Natural killer cell treated with Interleukin-12 subunit alpha and Interleukin-12 subunit beta and Interleukin-15 and Interleukin-18, amount 100 ng/mL, for 72 hours (primary cell): ENCODE measurements at regions not wholly inside any gene's neighbourhood (a gene's known extent, or its start where the extent isn't known, plus 50 kb on each side); places are given as distances from the start of the nearest gene placed in this dataset.
"Not testable (repeated sequence)": the region's sequence is repeated elsewhere in the genome, so short reads cannot be mapped to it uniquely, and the experiment has no call there.

Source experiments
- ATAC-seq, 2 donors: fragments of 150-1000 bp; cut with Tn5 transposase in 1 of 2; sonication (Bioruptor Pico), chemical (Tn5 transposase) in 1 of 2; 2 replicates each; pipeline ENCODE4 v1.10.0; 2021
- DNase-seq: peaks from one replicate; pipeline ENCODE4 v3.0.0; 2022; ENCODE audit warnings: low spot score
- H3K27ac Mint-ChIP-seq, 2 donors: 1 replicate in 1 of 2; 2 replicates in 1 of 2; pipeline ENCODE4 v1.8.0; 2022; ENCODE audit warnings: mixed read lengths in 2 of 2, mild to moderate bottlenecking in 1 of 2, moderate library complexity in 1 of 2
- H3K27me3 Mint-ChIP-seq, 2 donors: 1 replicate in 1 of 2; 2 replicates in 1 of 2; pipeline ENCODE4 v1.8.0; 2022; ENCODE audit warnings: mixed read lengths in 2 of 2
- H3K36me3 Mint-ChIP-seq: one replicate; pipeline ENCODE4 v1.8.0; 2022; ENCODE audit warnings: mixed read lengths
- H3K4me1 Mint-ChIP-seq, 2 donors: 1 replicate in 1 of 2; 2 replicates in 1 of 2; pipeline ENCODE4 v1.8.0; 2022; ENCODE audit warnings: low read depth in 2 of 2, mixed read lengths in 2 of 2, mild to moderate bottlenecking in 1 of 2
- H3K4me3 Mint-ChIP-seq: one replicate; pipeline ENCODE4 v1.8.0; 2022; ENCODE audit warnings: mixed read lengths
- H3K9me3 Mint-ChIP-seq: 2 replicates; pipeline ENCODE4 v1.8.0; 2022; ENCODE audit warnings: mixed read lengths

DNA sequence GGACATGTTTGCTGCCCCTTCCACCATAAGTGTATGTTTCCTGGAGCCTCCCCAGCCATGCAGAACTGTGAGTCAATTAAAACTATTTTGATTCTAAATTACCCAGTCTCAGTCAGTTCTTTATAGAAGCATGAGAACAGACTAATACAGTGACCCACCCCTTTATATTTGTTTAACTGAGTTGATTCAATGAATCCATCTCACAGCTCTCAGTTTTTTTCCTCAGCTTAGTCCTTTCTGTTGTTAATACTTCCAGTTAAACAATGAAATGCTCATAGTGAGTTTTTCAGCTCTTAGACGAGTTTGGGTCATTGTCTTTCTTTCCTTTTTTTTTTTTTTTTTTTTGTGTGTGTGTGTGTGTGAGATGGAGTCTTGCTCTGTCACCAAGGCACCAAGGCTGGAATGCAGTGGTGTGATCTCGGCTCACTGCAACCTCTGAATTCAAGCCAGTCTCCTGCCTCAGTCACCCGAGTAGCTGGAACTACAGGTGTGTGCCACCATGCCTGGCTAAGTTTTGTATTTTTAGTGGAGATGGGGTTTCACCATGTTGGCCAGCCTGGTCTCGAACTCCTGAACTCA, 627.4 kb downstream of the SPATA31A7 start:
- not testable (repeated sequence) for H3K9me3 Mint-ChIP-seq, H3K27ac Mint-ChIP-seq, ATAC-seq, H3K4me1 Mint-ChIP-seq, DNase-seq, H3K4me3 Mint-ChIP-seq, H3K27me3 Mint-ChIP-seq, H3K36me3 Mint-ChIP-seq

DNA sequence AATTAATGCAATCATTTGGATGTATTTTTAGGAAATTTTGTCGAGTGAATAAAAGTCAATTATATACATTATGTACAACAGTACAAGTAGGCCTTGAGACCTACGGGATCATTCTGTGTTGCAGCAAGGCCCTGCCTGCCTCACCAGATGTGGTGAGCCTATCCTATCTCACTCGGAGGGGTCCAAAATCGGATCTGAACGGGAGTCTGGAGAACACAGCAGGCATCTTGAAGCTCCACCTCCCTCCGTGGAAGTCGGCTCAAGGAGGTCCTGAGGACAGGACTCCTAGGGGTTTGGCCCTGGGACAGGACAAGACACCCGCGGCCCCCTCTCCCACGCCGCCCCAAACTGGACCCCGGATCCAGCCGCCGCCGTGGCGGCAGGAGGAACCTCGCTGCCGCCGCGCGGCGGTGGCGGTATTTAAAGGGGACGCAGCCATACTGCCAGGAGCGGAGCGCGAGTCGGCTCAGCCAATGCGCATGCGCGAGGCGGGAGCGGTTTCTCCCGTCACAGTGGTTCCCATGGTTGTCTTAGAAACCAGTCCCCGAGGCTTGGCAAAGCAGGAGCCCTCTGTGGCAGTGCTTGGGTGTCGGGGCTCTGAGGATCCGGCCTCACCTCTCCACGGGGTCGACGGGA, 663.9 kb downstream of the SPATA31A7 start:
- DNase-seq (peak; percentile 93), ATAC-seq (peak; percentile 80 to 85)
- H3K36me3 Mint-ChIP-seq, H3K27me3 Mint-ChIP-seq, H3K4me1 Mint-ChIP-seq, H3K27ac Mint-ChIP-seq, H3K9me3 Mint-ChIP-seq, H3K4me3 Mint-ChIP-seq: not testable (repeated sequence)

DNA sequence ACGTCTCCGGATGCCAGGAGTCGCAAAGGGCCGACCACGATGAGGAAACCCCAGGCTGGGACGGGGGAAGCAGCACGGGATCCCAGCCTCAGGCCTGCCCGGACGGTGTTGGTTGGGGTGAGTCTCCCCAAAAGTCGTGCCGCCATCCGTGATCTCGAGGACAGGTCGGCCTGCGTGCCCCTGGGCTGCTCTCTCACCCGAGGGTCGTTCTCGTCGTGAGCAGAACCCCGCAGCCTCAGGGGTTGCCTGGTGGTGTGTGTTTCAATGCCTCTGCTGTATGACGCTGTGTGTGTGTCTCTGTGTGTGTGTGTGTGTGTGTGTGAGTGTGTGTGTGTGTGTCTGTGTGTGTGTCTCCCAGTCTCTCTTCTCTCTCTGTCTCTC, 664.4 kb downstream of the SPATA31A7 start:
- H3K4me3 Mint-ChIP-seq, H3K27me3 Mint-ChIP-seq, H3K36me3 Mint-ChIP-seq, H3K4me1 Mint-ChIP-seq, ATAC-seq, H3K27ac Mint-ChIP-seq, H3K9me3 Mint-ChIP-seq: not testable (repeated sequence)
- peak; percentile 22 for DNase-seq

DNA sequence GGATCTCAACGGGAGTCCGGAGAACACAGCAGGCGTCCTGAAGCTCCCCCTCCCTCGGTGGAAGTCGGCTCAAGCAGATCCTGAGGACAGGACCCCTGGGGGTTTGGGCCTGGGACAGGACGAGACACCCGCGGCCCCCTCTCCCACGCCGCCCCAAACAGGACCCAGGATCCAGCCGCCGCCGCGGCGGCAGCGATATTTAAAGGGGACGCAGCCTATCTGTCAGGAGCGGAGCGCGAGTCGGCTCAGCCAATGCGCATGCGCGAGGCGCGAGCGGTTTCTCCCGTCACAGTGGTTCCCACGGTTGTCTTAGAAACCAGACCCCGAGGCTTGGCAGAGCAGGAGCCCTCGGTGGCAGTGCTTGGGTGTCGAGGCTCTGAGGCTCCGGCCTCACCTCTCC, 666.4 kb downstream of the SPATA31A7 start:
- peak; percentile 86 to 94 for ATAC-seq
- H3K4me3 Mint-ChIP-seq, H3K36me3 Mint-ChIP-seq, H3K27me3 Mint-ChIP-seq, H3K27ac Mint-ChIP-seq, H3K9me3 Mint-ChIP-seq, DNase-seq, H3K4me1 Mint-ChIP-seq: not testable (repeated sequence)

DNA sequence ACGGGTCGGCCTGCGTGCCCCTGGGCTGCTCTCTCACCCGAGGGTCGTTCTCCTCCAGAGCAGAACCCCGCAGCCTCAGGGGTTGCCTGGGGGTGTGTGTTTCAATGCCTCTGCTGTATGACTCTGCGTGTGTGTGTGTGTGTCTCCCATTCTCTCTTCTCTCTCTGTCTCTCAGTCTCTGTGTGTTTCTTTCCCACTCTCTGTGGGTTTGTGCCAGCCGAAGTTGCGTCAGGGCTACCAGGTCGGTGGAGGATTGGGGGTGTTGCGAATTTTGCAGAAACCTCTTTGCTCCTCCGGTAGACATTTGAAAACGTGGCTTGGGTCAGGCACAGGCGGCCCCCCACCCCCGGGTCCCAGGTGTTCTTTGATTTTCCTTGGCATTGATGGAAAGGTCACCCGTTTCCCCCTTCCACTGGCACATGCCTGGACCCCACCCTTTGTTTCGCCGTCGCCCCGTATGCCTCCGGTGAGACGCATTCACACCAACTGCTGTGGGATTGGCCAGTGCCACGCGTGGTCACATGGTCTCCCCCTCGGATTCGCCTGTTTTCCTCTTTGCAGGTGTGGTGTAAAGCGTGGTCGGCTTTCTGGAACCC, 667.1 kb downstream of the SPATA31A7 start:
- H3K9me3 Mint-ChIP-seq, DNase-seq, H3K27ac Mint-ChIP-seq, H3K36me3 Mint-ChIP-seq, H3K27me3 Mint-ChIP-seq, H3K4me1 Mint-ChIP-seq: not testable (repeated sequence)
- ATAC-seq, result peak in 1 of 2 donors; percentile 47
- peak overlapping the region; percentile 32 for H3K4me3 Mint-ChIP-seq

DNA sequence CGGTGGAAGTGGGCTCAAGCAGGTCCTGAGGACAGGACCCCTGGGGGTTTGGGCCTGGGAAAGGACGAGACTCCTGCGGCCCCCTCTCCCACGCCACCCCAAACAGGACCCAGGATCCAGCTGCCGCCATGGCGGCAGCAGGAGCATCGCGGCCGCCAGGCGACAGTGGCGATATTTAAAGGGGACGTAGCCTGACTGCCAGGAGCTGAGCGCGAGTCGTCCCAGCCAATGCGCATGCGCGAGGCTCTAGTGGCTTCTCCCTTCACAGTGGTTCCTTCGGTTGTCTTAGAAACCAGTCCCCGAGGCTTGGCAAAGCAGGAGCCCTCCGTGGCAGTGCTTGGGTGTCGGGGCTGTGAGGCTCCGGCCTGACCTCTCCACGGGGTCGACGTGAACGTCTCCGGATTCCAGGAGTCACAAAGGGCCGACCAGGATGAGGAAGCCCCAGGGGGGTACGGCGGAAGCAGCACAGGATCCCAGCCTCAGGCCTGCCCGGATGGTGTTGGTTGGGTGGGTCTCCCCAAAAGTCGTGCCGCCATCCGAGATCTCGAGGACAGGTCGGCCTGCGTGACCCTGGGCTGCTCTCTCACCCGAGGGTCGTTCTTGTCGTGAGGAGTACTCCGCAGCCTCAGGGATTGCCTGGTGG, 668.0 kb downstream of the SPATA31A7 start:
- ATAC-seq, result peak; percentile 86 to 90
- DNase-seq, H3K27me3 Mint-ChIP-seq, H3K36me3 Mint-ChIP-seq, H3K27ac Mint-ChIP-seq, H3K4me3 Mint-ChIP-seq, H3K4me1 Mint-ChIP-seq, H3K9me3 Mint-ChIP-seq: not testable (repeated sequence)

DNA sequence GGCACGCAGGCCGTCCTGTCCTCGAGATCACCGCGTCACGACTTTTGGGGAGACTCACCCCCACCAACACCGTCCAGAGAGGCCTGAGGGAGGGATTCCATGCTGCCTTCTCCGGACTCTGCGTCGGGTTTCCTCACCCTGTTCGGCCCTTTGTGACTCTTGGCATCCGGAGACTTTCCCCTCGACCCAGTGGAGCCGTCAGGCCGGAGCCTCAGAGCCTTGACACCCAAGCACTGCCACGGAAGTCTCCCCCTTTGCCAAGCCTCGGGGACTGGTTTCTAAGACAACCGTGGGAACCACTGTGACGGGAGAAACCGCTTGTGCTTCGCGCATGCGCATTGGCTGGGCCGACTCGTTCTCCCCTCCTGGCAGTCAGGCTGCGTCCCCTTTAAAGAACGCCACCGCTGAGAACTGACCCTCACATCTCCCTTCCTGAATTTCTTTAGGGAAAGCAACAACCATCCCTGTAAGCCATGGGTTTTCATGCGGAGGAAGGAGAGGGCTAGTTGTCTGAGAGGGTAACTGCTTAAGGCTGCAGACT, 672.7 kb downstream of the SPATA31A7 start:
- ATAC-seq, result peak; percentile 49 to 66

DNA sequence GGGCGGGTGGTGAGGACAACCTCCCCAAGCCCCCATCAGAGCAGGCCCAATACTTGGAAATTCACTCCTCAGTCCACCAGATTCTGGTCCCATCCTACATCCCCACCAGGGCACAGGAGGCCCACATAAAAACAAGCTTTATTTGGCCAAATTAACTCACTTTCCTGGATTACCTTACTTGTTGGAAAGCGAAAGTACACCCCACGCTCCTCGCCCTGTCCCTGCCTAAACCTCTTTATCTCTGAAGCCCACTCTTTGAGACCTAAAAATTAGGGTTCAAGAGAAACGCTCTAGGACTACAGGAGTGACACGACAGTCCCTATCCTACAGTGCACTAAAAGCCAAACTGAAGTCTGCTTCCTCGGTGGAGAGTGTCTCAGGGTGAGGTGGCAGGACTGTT, 674.6 kb downstream of the SPATA31A7 start:
- H3K4me3 Mint-ChIP-seq, H3K27me3 Mint-ChIP-seq, H3K27ac Mint-ChIP-seq, ATAC-seq, H3K4me1 Mint-ChIP-seq, H3K9me3 Mint-ChIP-seq, H3K36me3 Mint-ChIP-seq: not testable (repeated sequence)
- DNase-seq, result peak; percentile 55

More for the DNA sequence above, 672.7 kb downstream of the SPATA31A7 start:
- H3K27ac Mint-ChIP-seq, H3K9me3 Mint-ChIP-seq, H3K36me3 Mint-ChIP-seq, H3K4me3 Mint-ChIP-seq, H3K4me1 Mint-ChIP-seq, H3K27me3 Mint-ChIP-seq: not testable (repeated sequence)
- DNase-seq, result peak; percentile 83

DNA sequence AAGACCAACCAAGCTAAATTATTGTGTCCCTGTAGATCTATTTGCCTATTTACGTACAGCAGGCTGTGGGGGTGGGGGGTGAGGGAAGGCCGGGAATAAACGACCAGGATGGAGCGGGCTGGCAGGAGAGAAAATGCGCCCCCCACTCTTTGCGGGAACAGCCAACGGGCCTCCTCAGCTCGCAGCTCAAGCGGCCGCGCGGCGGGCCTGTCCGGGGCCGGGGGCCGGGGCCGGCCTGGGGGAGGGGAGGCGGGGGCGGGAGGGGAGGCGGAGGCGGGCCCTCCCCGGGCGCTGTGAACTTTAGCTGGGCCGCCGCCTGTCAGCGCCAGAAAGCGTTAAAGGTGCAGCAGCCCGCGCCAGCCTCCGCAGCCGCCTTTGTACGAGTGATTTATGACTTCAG, 679.1 kb downstream of the SPATA31A7 start:
- H3K9me3 Mint-ChIP-seq, ATAC-seq, H3K4me3 Mint-ChIP-seq, H3K36me3 Mint-ChIP-seq, H3K4me1 Mint-ChIP-seq, H3K27me3 Mint-ChIP-seq, DNase-seq, H3K27ac Mint-ChIP-seq: not testable (repeated sequence)

DNA sequence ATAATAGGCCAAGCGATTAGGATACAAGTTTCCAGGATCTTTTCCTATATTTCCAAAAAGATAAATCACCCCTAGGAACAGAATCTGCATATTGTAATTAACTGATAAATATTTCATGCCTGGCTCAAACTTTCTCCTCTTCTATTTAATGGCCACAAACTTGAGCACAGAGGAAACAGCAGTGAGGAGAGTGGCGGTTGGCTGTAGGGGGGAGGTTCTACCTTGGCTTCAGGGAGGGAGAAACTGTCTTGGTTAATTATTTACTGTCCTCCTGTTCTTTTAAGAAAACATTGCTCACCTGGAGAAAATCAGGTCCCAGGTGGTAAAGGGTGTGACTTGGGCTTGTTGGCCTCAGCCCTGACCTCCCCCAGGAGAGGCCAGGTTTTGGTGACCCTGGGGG, 682.5 kb downstream of the SPATA31A7 start:
- not testable (repeated sequence) for ATAC-seq, H3K4me1 Mint-ChIP-seq, H3K36me3 Mint-ChIP-seq, DNase-seq, H3K9me3 Mint-ChIP-seq, H3K4me3 Mint-ChIP-seq, H3K27me3 Mint-ChIP-seq, H3K27ac Mint-ChIP-seq
